ENCODE measurements at regions not wholly inside any gene's neighbourhood (a gene's known extent, or its start where the extent isn't known, plus 50 kb on each side); places are given as distances from the start of the nearest gene placed in this dataset.

GRCh38 chr5:123810253-123810652 lies 298.3 kb downstream of the CSNK1G3 start:
- DNase-seq (ENCODE audit: low spot score) (no peak), ATAC-seq (peak; percentile 47)

GRCh38 chr5:123809594-123810221 lies 297.7 kb downstream of the CSNK1G3 start:
- ATAC-seq (no peak), DNase-seq (ENCODE audit: low spot score) (no peak)

- no peak for DNase-seq (ENCODE audit: low spot score)
- ATAC-seq: no peak
Measured at GRCh38 chr5:123808461-123809380, 296.7 kb downstream of the CSNK1G3 start.

- DNase-seq (ENCODE audit: low spot score): no peak
- no peak for ATAC-seq
Measured at GRCh38 chr5:123807177-123807945, 295.4 kb downstream of the CSNK1G3 start.

GRCh38 chr5:123806644-123807043 lies 294.7 kb downstream of the CSNK1G3 start:
- no peak for ATAC-seq

GRCh38 chr5:123805300-123805699 lies 293.3 kb downstream of the CSNK1G3 start:
- ATAC-seq (no peak), DNase-seq (ENCODE audit: low spot score) (no peak)

More at GRCh38 chr5:123806644-123807043, 294.7 kb downstream of the CSNK1G3 start:
- DNase-seq (ENCODE audit: low spot score): no peak

- ATAC-seq (no peak), DNase-seq (ENCODE audit: low spot score) (no peak)
Measured at GRCh38 chr5:123803359-123803758, 291.4 kb downstream of the CSNK1G3 start.

GRCh38 chr5:123802298-123802951 lies 290.4 kb downstream of the CSNK1G3 start:
- DNase-seq (ENCODE audit: low spot score): no peak

GRCh38 chr5:123800640-123801039 lies 288.7 kb downstream of the CSNK1G3 start:
- ATAC-seq (no peak), DNase-seq (ENCODE audit: low spot score) (no peak)

More at GRCh38 chr5:123802298-123802951, 290.4 kb downstream of the CSNK1G3 start:
- no peak for ATAC-seq

GRCh38 chr5:123795688-123796087 lies 283.7 kb downstream of the CSNK1G3 start:
- ATAC-seq (no peak), DNase-seq (ENCODE audit: low spot score) (no peak)

GRCh38 chr5:123790226-123790625 lies 278.2 kb downstream of the CSNK1G3 start:
- DNase-seq (ENCODE audit: low spot score) (no peak), ATAC-seq (no peak)

- ATAC-seq (no peak), DNase-seq (ENCODE audit: low spot score) (no peak)
Measured at GRCh38 chr5:123787635-123788034, 275.7 kb downstream of the CSNK1G3 start.

GRCh38 chr5:123787136-123787535 lies 275.2 kb downstream of the CSNK1G3 start:
- ATAC-seq (no peak), DNase-seq (ENCODE audit: low spot score) (no peak)

GRCh38 chr5:123786411-123786810 lies 274.4 kb downstream of the CSNK1G3 start:
- DNase-seq (ENCODE audit: low spot score) (no peak), ATAC-seq (no peak)

- no peak for DNase-seq (ENCODE audit: low spot score)
- ATAC-seq: no peak
Measured at GRCh38 chr5:123785162-123786071, 273.4 kb downstream of the CSNK1G3 start.

- no peak for DNase-seq (ENCODE audit: low spot score)
- ATAC-seq: no peak
Measured at GRCh38 chr5:123783421-123783820, 271.4 kb downstream of the CSNK1G3 start.

- ATAC-seq (no peak), DNase-seq (ENCODE audit: low spot score) (no peak)
Measured at GRCh38 chr5:123778641-123779040, 266.7 kb downstream of the CSNK1G3 start.

GRCh38 chr5:123776761-123777160 lies 264.8 kb downstream of the CSNK1G3 start:
- DNase-seq (ENCODE audit: low spot score): no peak
- no peak for ATAC-seq

GRCh38 chr5:123771715-123772114 lies 259.7 kb downstream of the CSNK1G3 start:
- DNase-seq (ENCODE audit: low spot score) (no peak), ATAC-seq (no peak)

- DNase-seq (ENCODE audit: low spot score) (no peak), ATAC-seq (no peak)
Measured at GRCh38 chr5:123763201-123763600, 251.2 kb downstream of the CSNK1G3 start.
